LNCAP (cell line): ENCODE measurements at regions not wholly inside any gene's neighbourhood (a gene's known extent, or its start where the extent isn't known, plus 50 kb on each side); places are given as distances from the start of the nearest gene placed in this dataset.

Experiments used
- TF ChIP-seq, protein P1 (sequence below): fragments of 450-650 bp; IDR thresholded peaks from 2 replicates; pipeline ENCODE4 v1.5.1; 2017; ENCODE audit warnings: mild to moderate bottlenecking

DNA sequence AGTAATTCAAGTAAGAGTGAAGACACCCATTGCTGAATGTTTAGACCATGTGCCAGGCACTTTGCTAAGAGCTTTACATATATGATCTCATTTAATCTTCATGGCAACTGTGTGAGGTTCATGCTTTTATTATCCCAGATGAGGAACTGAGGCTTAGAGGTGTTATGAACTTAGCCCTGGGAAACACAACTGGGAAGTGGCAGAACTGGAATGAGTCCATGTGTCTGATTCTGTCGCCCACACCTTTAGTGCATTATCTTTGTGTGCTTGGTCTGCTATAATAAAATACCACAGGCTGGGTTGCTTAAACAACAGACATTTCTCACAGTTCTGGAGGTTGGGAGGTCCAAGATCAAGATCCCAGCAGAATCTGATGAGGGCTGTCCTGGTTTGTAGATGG, 108.7 kb upstream of the PLET1 start:
- TF ChIP-seq, protein P1, sequence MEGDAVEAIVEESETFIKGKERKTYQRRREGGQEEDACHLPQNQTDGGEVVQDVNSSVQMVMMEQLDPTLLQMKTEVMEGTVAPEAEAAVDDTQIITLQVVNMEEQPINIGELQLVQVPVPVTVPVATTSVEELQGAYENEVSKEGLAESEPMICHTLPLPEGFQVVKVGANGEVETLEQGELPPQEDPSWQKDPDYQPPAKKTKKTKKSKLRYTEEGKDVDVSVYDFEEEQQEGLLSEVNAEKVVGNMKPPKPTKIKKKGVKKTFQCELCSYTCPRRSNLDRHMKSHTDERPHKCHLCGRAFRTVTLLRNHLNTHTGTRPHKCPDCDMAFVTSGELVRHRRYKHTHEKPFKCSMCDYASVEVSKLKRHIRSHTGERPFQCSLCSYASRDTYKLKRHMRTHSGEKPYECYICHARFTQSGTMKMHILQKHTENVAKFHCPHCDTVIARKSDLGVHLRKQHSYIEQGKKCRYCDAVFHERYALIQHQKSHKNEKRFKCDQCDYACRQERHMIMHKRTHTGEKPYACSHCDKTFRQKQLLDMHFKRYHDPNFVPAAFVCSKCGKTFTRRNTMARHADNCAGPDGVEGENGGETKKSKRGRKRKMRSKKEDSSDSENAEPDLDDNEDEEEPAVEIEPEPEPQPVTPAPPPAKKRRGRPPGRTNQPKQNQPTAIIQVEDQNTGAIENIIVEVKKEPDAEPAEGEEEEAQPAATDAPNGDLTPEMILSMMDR = no peak

DNA sequence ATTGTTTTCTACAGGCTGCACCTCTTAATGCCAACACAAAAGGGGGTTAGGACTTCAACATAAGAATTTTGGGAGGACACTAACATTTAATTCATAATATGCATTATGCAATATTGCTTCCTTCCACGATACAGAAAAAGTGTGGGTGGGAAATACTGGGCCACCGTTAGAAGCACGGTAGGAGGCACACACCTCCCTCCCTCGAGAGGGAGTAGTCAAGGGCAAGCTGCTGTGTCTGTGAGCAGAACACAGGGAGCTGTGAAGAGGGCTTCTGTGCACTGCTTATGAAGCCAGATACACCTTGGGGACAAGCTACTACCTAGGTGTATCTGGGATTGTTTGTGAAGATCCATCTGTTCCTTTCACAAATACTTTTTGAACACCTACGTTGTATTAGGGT, 109.3 kb upstream of the PLET1 start:
- TF ChIP-seq, protein P1 = no peak

DNA sequence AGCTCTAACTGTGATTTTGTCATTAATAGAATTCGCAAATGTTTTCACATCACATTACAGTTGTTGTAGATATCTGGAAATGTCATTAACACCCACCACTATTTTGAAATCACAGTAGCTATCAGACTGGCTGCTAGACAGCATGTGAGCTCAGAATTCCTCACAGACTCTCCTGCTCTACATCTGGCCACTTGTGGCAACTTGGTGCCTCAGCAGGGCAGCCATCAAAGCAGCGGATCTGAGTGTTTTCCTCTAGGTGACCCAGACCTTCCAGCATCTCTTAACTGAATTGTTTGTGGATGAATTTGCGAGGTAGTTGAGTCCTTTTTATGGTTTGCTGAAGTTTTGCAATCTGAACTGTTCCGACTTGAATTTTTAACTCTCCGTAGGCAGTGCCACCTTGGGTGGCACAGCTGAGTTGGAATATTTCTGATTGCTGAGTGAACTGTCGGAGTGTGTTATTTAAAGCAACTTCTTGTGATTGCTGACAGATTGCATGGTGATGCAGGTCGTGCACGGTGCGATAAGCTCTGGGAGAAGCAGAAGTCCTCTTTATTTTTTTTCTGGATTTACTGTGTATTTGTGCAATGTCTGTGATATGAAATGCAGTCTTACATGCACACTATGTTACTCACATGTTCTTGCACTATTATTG, 114.0 kb upstream of the PLET1 start:
- TF ChIP-seq, protein P1 = no peak

DNA sequence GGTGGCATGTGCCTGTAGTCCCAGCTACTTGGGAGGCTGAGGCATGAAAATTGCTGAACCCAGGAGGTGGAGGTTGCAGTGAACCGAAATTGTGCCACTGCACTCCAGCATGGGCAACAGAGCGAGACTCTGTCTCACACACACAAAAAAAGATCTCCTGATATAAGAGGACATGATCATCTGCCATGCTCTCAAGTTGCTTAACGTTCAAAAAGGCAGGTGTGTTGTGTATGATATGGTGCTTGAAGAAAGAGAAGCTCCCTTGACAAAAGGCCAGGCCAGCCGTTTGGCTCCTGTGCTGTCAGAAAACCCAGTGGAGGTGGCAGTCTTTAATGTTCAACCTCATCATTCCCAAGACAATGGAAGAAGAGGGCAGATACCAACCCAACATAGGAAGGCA, 117.3 kb upstream of the PLET1 start:
- TF ChIP-seq, protein P1 = no peak

DNA sequence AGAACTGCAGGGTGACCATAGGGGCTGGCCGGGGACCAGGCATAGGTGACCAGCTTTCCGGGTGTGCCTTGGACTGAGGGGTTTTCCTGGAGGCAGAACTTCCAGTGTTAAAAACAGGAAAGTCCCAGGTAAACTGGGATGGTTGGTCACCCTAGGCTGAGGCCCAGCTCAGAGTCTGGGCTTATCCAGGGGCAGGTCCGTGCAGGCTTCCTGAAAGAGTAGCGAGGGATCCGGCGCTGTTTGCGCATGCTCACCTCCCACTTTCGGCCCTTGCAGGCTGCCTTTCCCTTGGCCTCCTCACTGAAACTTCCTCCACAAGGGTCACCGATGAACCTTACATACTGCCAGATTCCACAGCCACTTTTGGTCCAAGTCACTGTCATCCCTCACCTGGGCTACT, 119.8 kb upstream of the PLET1 start:
- TF ChIP-seq, protein P1 = no peak

GRCh38 chr11:112381578-112381977, 120.9 kb upstream of the PLET1 start:
- TF ChIP-seq, protein P1 = no peak

- TF ChIP-seq, protein P1 = no peak
Observed at GRCh38 chr11:112382561-112382960, 121.9 kb upstream of the PLET1 start.

- TF ChIP-seq, protein P1 = no peak
Observed at GRCh38 chr11:112388496-112388895, 127.8 kb upstream of the PLET1 start.
